ENCODE measurements at regions not wholly inside any gene's neighbourhood (a gene's known extent, or its start where the extent isn't known, plus 50 kb on each side); places are given as distances from the start of the nearest gene placed in this dataset.

GRCh38 chr13:46961719-46962118 is 64.9 kb upstream of the HTR2A start:
- Histone ChIP-seq H3K9me3 (ENCODE audit: control insufficient read depth, insufficient read depth, low read length) (no peaks in the 10 kb centered on the region), H3K36me3 (ENCODE audit: control insufficient read depth, insufficient read depth, low read length) (no peaks in the 10 kb centered on the region), H3K4me3 (ENCODE audit: low read length) (no peak overlapping the region), H3K27me3 (ENCODE audit: control insufficient read depth, insufficient read depth, low read length) (no peaks in the 10 kb centered on the region), H3K4me1 (ENCODE audit: control insufficient read depth, insufficient read depth, low read length) (no peaks in the 10 kb centered on the region), H3K27ac (ENCODE audit: low read length) (no peak overlapping the region)
- DNase-seq (peak in 1 of 2 donors; percentile 2), ATAC-seq (no peak)
- WGBS (ENCODE audit: insufficient coverage): 50% methylated on average over 2 of the region's 2 CpGs
- Mint-ChIP-seq H3K27me3 (ENCODE audit: low read depth in 2 of 2) (peaks cover 4 to 5% of the 10 kb centered on the region in 2 donors), H3K4me3 (no peak overlapping the region), H3K36me3 (no peaks in the 10 kb centered on the region), H3K4me1 (no peaks in the 10 kb centered on the region), H3K27ac (no peak overlapping the region), H3K9me3 (peaks cover 0 to 2% of the 10 kb centered on the region in 2 donors)
- intact Hi-C loops (cut with micrococcal nuclease): no loop called here
- no peak for TF ChIP-seq CTCF (IDR thresholded peaks at IDR 0.05)

- H3K9me3 ChIP-seq (ENCODE audit: control insufficient read depth, insufficient read depth, low read length): no peaks in the 10 kb centered on the region
- H3K4me1 Mint-ChIP-seq: no peaks in the 10 kb centered on the region
- H3K4me3 ChIP-seq (ENCODE audit: low read length): no peak overlapping the region
- peaks cover 5 to 6% of the 10 kb centered on the region in 2 donors for H3K27me3 Mint-ChIP-seq (ENCODE audit: low read depth in 2 of 2)
- DNase-seq: no peak
- no peak for ATAC-seq
- H3K4me3 Mint-ChIP-seq: no peak overlapping the region
- no peaks in the 10 kb centered on the region for H3K36me3 ChIP-seq (ENCODE audit: control insufficient read depth, insufficient read depth, low read length)
- no peak overlapping the region for H3K27ac Mint-ChIP-seq
- H3K4me1 ChIP-seq (ENCODE audit: control insufficient read depth, insufficient read depth, low read length): no peaks in the 10 kb centered on the region
- intact Hi-C loops (cut with micrococcal nuclease): no loop called here
- WGBS (ENCODE audit: insufficient coverage): 88% methylated on average over 1 of the region's 2 CpGs
- H3K9me3 Mint-ChIP-seq: no peaks in the 10 kb centered on the region
- no peak for TF ChIP-seq CTCF (IDR thresholded peaks at IDR 0.05)
- H3K27ac ChIP-seq (ENCODE audit: low read length): no peak overlapping the region
- no peaks in the 10 kb centered on the region for H3K27me3 ChIP-seq (ENCODE audit: control insufficient read depth, insufficient read depth, low read length)
- no peaks in the 10 kb centered on the region for H3K36me3 Mint-ChIP-seq
These were observed 57.1 kb upstream of the HTR2A start for GRCh38 chr13:46953941-46954340.

GRCh38 chr13:46953331-46953730 is 56.5 kb upstream of the HTR2A start:
- DNase-seq (no peak), ATAC-seq (no peak)
- Histone ChIP-seq H3K9me3 (ENCODE audit: control insufficient read depth, insufficient read depth, low read length) (no peaks in the 10 kb centered on the region), H3K4me3 (ENCODE audit: low read length) (no peak overlapping the region), H3K27ac (ENCODE audit: low read length) (no peak overlapping the region), H3K27me3 (ENCODE audit: control insufficient read depth, insufficient read depth, low read length) (no peaks in the 10 kb centered on the region), H3K36me3 (ENCODE audit: control insufficient read depth, insufficient read depth, low read length) (no peaks in the 10 kb centered on the region), H3K4me1 (ENCODE audit: control insufficient read depth, insufficient read depth, low read length) (no peaks in the 10 kb centered on the region)
- Mint-ChIP-seq H3K4me1 (no peaks in the 10 kb centered on the region), H3K27me3 (ENCODE audit: low read depth in 2 of 2) (peaks cover 4% of the 10 kb centered on the region in 2 donors), H3K36me3 (no peaks in the 10 kb centered on the region), H3K9me3 (no peaks in the 10 kb centered on the region), H3K4me3 (no peak overlapping the region), H3K27ac (no peak overlapping the region)
- WGBS (ENCODE audit: insufficient coverage): 28% methylated on average over 3 of the region's 3 CpGs
- TF ChIP-seq CTCF (IDR thresholded peaks at IDR 0.05): no peak
- intact Hi-C loops (cut with micrococcal nuclease): no loop called here

- no peaks in the 10 kb centered on the region for H3K9me3 ChIP-seq (ENCODE audit: control insufficient read depth, insufficient read depth, low read length)
- intact Hi-C loops (cut with micrococcal nuclease): no loop called here
- H3K9me3 Mint-ChIP-seq: no peaks in the 10 kb centered on the region
These were observed 54.7 kb upstream of the HTR2A start for GRCh38 chr13:46951516-46951915.

More at GRCh38 chr13:46951516-46951915, 54.7 kb upstream of the HTR2A start:
- H3K4me3 ChIP-seq (ENCODE audit: low read length): no peak overlapping the region
- H3K27me3 ChIP-seq (ENCODE audit: control insufficient read depth, insufficient read depth, low read length): no peaks in the 10 kb centered on the region
- DNase-seq (no peak), ATAC-seq (no peak)
- WGBS (ENCODE audit: insufficient coverage): 84% methylated on average over 5 of the region's 6 CpGs
- H3K4me1 Mint-ChIP-seq: no peaks in the 10 kb centered on the region
- H3K27ac Mint-ChIP-seq: no peak overlapping the region
- H3K4me1 ChIP-seq (ENCODE audit: control insufficient read depth, insufficient read depth, low read length): no peaks in the 10 kb centered on the region
- no peak overlapping the region for H3K4me3 Mint-ChIP-seq
- H3K36me3 Mint-ChIP-seq: no peaks in the 10 kb centered on the region
- peaks cover 0 to 2% of the 10 kb centered on the region in 2 donors for H3K27me3 Mint-ChIP-seq (ENCODE audit: low read depth in 2 of 2)
- no peaks in the 10 kb centered on the region for H3K36me3 ChIP-seq (ENCODE audit: control insufficient read depth, insufficient read depth, low read length)
- no peak overlapping the region for H3K27ac ChIP-seq (ENCODE audit: low read length)
- no peak for TF ChIP-seq CTCF (IDR thresholded peaks at IDR 0.05)
